GM12878 (cell line): ENCODE measurements at regions not wholly inside any gene's neighbourhood (a gene's known extent, or its start where the extent isn't known, plus 50 kb on each side); places are given as distances from the start of the nearest gene placed in this dataset.

ENCODE experiments used
- BRCA1 ChIP-seq: IDR thresholded peaks from 2 replicates; pipeline ENCODE4 v1.6.1; 2011; ENCODE audit warnings: low read depth, low read length, improper control_type of control experiment
- CBX5 ChIP-seq: sonication (generic); IDR thresholded peaks from 2 replicates; pipeline ENCODE4 v1.6.1; 2016; ENCODE audit warnings: low read depth, moderate library complexity, mild to moderate bottlenecking, inconsistent platforms
- CHD1 ChIP-seq: IDR thresholded peaks from 2 replicates; pipeline ENCODE4 v1.6.1; 2012; ENCODE audit warnings: low read depth, low read length, improper control_type of control experiment
- CTCF ChIP-seq, 3 experiments: IDR thresholded peaks in 2 of 3; conservative IDR thresholded peaks in 1 of 3; 2 replicates each; pipeline ENCODE4 v1.5.1; 2011; ENCODE audit warnings: low read depth in 3 of 3, low read length in 3 of 3, mild to moderate bottlenecking in 3 of 3, control low read depth in 2 of 3, moderate library complexity in 2 of 3, inconsistent platforms in 1 of 3, mixed read lengths in 1 of 3; ENCODE audit not compliant: control insufficient read depth in 2 of 3, insufficient read depth in 1 of 3; ENCODE audit errors: extremely low read depth in 1 of 3
- IKZF1 ChIP-seq: fragments of 450-650 bp; conservative IDR thresholded peaks from 2 replicates; pipeline ENCODE4 v1.6.1; 2017; ENCODE audit warnings: antibody characterized with exemption, mild to moderate bottlenecking
- MTA3 ChIP-seq: IDR thresholded peaks from 2 replicates; pipeline ENCODE4 v1.6.1; 2012; ENCODE audit warnings: low read length, inconsistent platforms, borderline replicate concordance
- MXI1 ChIP-seq: fragments of 150-350 bp; IDR thresholded peaks from 2 replicates; pipeline ENCODE4 v1.6.1; 2011; ENCODE audit warnings: low read depth, mild to moderate bottlenecking, inconsistent platforms, low read length, improper control_type of control experiment
- USF2 ChIP-seq: IDR thresholded peaks from 2 replicates; pipeline ENCODE4 v1.6.1; 2011; ENCODE audit warnings: low read depth, low read length, improper control_type of control experiment, borderline replicate concordance
- YBX1 ChIP-seq: fragments of 450-650 bp; IDR thresholded peaks from 2 replicates; pipeline ENCODE4 v1.6.1; 2016; ENCODE audit warnings: antibody characterized with exemption
- ZBTB11 ChIP-seq: fragments of 450-650 bp; formaldehyde crosslinking; IDR thresholded peaks from 2 replicates; pipeline ENCODE4 v1.5.0; 2022; ENCODE audit warnings: mild to moderate bottlenecking, missing genetic modification characterization
- ZNF24 ChIP-seq: fragments of 450-650 bp; IDR thresholded peaks from 2 replicates; pipeline ENCODE4 v1.6.1; 2017; ENCODE audit warnings: antibody characterized with exemption, mild to moderate bottlenecking
- TF ChIP-seq, protein P1 (sequence below): IDR thresholded peaks from 2 replicates; pipeline ENCODE4 v1.6.1; 2011; ENCODE audit warnings: borderline replicate concordance, low read depth, mild to moderate bottlenecking, moderate library complexity, low read length; ENCODE audit not compliant: insufficient read depth, poor library complexity, severe bottlenecking
- TF ChIP-seq, protein P2 (sequence below): IDR thresholded peaks from 2 replicates; pipeline ENCODE4 v1.6.1; 2011; ENCODE audit warnings: borderline replicate concordance, low read depth, mild to moderate bottlenecking, moderate library complexity, mixed read lengths, low read length; ENCODE audit not compliant: insufficient read depth; ENCODE audit errors: extremely low read length
- TF ChIP-seq, protein P3 (sequence below): fragments of 450-650 bp; IDR thresholded peaks from 2 replicates; pipeline ENCODE4 v1.6.1; 2017; ENCODE audit warnings: low read depth, mild to moderate bottlenecking, moderate library complexity

- TF ChIP-seq, protein P1, sequence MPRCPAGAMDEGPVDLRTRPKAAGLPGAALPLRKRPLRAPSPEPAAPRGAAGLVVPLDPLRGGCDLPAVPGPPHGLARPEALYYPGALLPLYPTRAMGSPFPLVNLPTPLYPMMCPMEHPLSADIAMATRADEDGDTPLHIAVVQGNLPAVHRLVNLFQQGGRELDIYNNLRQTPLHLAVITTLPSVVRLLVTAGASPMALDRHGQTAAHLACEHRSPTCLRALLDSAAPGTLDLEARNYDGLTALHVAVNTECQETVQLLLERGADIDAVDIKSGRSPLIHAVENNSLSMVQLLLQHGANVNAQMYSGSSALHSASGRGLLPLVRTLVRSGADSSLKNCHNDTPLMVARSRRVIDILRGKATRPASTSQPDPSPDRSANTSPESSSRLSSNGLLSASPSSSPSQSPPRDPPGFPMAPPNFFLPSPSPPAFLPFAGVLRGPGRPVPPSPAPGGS: no peak
- TF ChIP-seq IKZF1 (peak; percentile 54), CHD1 (no peak), CTCF (IDR thresholded peaks at IDR 0.05 in 2 of 3, conservative IDR thresholded peaks at IDR 0.05 in 1 of 3; ENCODE audit: control insufficient read depth in 2 of 3, extremely low read depth in 1 of 3, insufficient read depth in 1 of 3, low read depth in 3 of 3, low read length in 3 of 3) (no peak), USF2 (no peak), MXI1 (no peak), YBX1 (no peak), ZBTB11 (no peak), ZNF24 (no peak), MTA3 (no peak), CBX5 (peak; percentile 86; the same call in 1 of the 2 replicates), BRCA1 (no peak)
- TF ChIP-seq, protein P2, sequence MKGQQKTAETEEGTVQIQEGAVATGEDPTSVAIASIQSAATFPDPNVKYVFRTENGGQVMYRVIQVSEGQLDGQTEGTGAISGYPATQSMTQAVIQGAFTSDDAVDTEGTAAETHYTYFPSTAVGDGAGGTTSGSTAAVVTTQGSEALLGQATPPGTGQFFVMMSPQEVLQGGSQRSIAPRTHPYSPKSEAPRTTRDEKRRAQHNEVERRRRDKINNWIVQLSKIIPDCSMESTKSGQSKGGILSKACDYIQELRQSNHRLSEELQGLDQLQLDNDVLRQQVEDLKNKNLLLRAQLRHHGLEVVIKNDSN: peak; percentile 22
- TF ChIP-seq, protein P3, sequence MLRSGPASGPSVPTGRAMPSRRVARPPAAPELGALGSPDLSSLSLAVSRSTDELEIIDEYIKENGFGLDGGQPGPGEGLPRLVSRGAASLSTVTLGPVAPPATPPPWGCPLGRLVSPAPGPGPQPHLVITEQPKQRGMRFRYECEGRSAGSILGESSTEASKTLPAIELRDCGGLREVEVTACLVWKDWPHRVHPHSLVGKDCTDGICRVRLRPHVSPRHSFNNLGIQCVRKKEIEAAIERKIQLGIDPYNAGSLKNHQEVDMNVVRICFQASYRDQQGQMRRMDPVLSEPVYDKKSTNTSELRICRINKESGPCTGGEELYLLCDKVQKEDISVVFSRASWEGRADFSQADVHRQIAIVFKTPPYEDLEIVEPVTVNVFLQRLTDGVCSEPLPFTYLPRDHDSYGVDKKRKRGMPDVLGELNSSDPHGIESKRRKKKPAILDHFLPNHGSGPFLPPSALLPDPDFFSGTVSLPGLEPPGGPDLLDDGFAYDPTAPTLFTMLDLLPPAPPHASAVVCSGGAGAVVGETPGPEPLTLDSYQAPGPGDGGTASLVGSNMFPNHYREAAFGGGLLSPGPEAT: no peak
Measured at GRCh38 chr1:2871246-2871815, 69.8 kb upstream of the TTC34 start (continued).
